Endothelial cell of umbilical vein (primary cell): ENCODE measurements at regions not wholly inside any gene's neighbourhood (a gene's known extent, or its start where the extent isn't known, plus 50 kb on each side); places are given as distances from the start of the nearest gene placed in this dataset.

Experiments used
- BruUV-seq: library from RNA; stranded (reverse); fragments of 400-500 nt; replicated peaks from 2 replicates; lab custom pipeline; 2021; lab: Mats Ljungman, UMichigan
- CTCF ChIA-PET: fragments of 300-600, 350-600 bp; sonication (Branson Sonifier 250); formaldehyde crosslinking; loops from one replicate; lab custom pipeline; 2021; ENCODE audit warnings: antibody characterized with exemption, inconsistent platforms; lab: Charles Lee
- POLR2A ChIA-PET: fragments of 300-600, 350-600 bp; sonication (Branson Sonifier 250); formaldehyde crosslinking; loops from one replicate; lab custom pipeline; 2021; ENCODE audit warnings: antibody characterized with exemption, inconsistent platforms; lab: Charles Lee
- DNase-seq: peaks from one replicate; pipeline ENCODE4 v3.0.0-alpha.2; 2011; ENCODE audit warnings: low read depth, low spot score
- FAIRE-seq: peaks from 2 replicates; lab custom pipeline; 2011; peaks lifted over from hg19 to GRCh38; lab: Jason Lieb, UNC
- H2AFZ ChIP-seq: 2 replicates; pipeline ENCODE4 v1.6.0; 2012; ENCODE audit warnings: low read depth, low read length, control low read depth, inconsistent platforms
- H3K27ac ChIP-seq: 2 replicates; pipeline ENCODE4 v1.5.1; 2011; ENCODE audit warnings: low read depth, mild to moderate bottlenecking, control low read depth, low read length, moderate library complexity; ENCODE audit not compliant: insufficient read depth
- H3K27me3 ChIP-seq, 2 experiments: 2 replicates each; pipeline versions ENCODE4 v1.6.0 to v1.6.1; 2011; ENCODE audit warnings: low read length in 2 of 2, mixed read lengths in 1 of 2; ENCODE audit not compliant: control insufficient read depth in 2 of 2, insufficient read depth in 2 of 2
- H3K36me3 ChIP-seq, 2 experiments: 2 replicates in 1 of 2; 3 replicates in 1 of 2; pipeline ENCODE4 v1.5.1; 2011; ENCODE audit warnings: low read length in 2 of 2, mild to moderate bottlenecking in 1 of 2, moderate library complexity in 1 of 2; ENCODE audit not compliant: control insufficient read depth in 2 of 2, insufficient read depth in 2 of 2; ENCODE audit errors: extremely low read depth in 1 of 2
- H3K4me1 ChIP-seq: 3 replicates; pipeline ENCODE4 v1.5.1; 2011; ENCODE audit warnings: mild to moderate bottlenecking, low read length; ENCODE audit not compliant: control insufficient read depth, insufficient read depth; ENCODE audit errors: extremely low read depth
- H3K4me2 ChIP-seq: 2 replicates; pipeline ENCODE4 v1.6.1; 2011; ENCODE audit warnings: low read length, control low read depth, mixed read lengths; ENCODE audit not compliant: insufficient read depth
- H3K4me3 ChIP-seq, 3 experiments: fragments of 200-600 bp in 1 of 3; sonication (generic), shearing (Covaris generic) in 1 of 3; replicated peaks in 1 of 3; 2 replicates each; pipeline ENCODE4 v1.5.1; 2011 to 2016; ENCODE audit warnings: control low read depth in 3 of 3, low read length in 3 of 3, mild to moderate bottlenecking in 2 of 3, inconsistent platforms in 1 of 3, low read depth in 1 of 3, moderate library complexity in 1 of 3; ENCODE audit not compliant: insufficient read depth in 1 of 3
- H3K79me2 ChIP-seq: 2 replicates; pipeline ENCODE4 v1.6.0; 2012; ENCODE audit warnings: low read length, inconsistent platforms; ENCODE audit not compliant: control insufficient read depth, insufficient read depth
- H3K9ac ChIP-seq: replicated peaks from 2 replicates; pipeline ENCODE3; 2011; ENCODE audit warnings: low read length, control low read depth; ENCODE audit not compliant: insufficient read depth; ENCODE audit errors: extremely low read depth
- H3K9me1 ChIP-seq: replicated peaks from 3 replicates; pipeline ENCODE4 v1.6.0; 2011; ENCODE audit warnings: mild to moderate bottlenecking, low read length; ENCODE audit not compliant: control insufficient read depth, insufficient read depth; ENCODE audit errors: extremely low read depth
- H3K9me3 ChIP-seq: replicated peaks from 2 replicates; pipeline ENCODE4 v1.5.1; 2012; ENCODE audit warnings: low read length, inconsistent platforms; ENCODE audit not compliant: control insufficient read depth, insufficient read depth
- H4K20me1 ChIP-seq: replicated peaks from 2 replicates; pipeline ENCODE3; 2011; ENCODE audit warnings: mild to moderate bottlenecking, low read length; ENCODE audit not compliant: control insufficient read depth, insufficient read depth; ENCODE audit errors: extremely low read depth
- CTCF ChIP-seq, 2 donors: IDR thresholded peaks; 1 replicate in 1 of 2; 2 replicates in 1 of 2; pipeline ENCODE4 v1.5.1; 2011; ENCODE audit warnings: low read length in 2 of 2, mild to moderate bottlenecking in 2 of 2, moderate library complexity in 2 of 2, control low read depth in 1 of 2, inconsistent platforms in 1 of 2, low read depth in 1 of 2; ENCODE audit not compliant: insufficient read depth in 1 of 2; ENCODE audit errors: extremely low read depth in 1 of 2
- EZH2 ChIP-seq: IDR thresholded peaks from 2 replicates; pipeline ENCODE4 v1.6.1; 2012; ENCODE audit warnings: borderline replicate concordance, low read depth, mild to moderate bottlenecking, moderate library complexity, low read length, inconsistent platforms; ENCODE audit not compliant: severe bottlenecking
- FOS ChIP-seq: IDR thresholded peaks from 2 replicates; pipeline ENCODE4 v1.6.1; 2011; ENCODE audit warnings: mild to moderate bottlenecking, low read length, moderate library complexity, borderline replicate concordance; ENCODE audit not compliant: insufficient read depth
- GATA2 ChIP-seq: IDR thresholded peaks from 2 replicates; pipeline ENCODE4 v1.7.0; 2011; ENCODE audit warnings: low read depth, mild to moderate bottlenecking, moderate library complexity, mixed read lengths, low read length; ENCODE audit not compliant: insufficient read length, insufficient read depth
- JUN ChIP-seq: IDR thresholded peaks from 2 replicates; pipeline ENCODE4 v1.6.1; 2011; ENCODE audit warnings: borderline replicate concordance, low read depth; ENCODE audit not compliant: insufficient read length, insufficient read depth
- MYC ChIP-seq: IDR thresholded peaks from one replicate; pipeline ENCODE4 v1.6.1; 2011; ENCODE audit warnings: mild to moderate bottlenecking, low read depth, low read length
- POLR2A ChIP-seq: IDR thresholded peaks from 2 replicates; pipeline ENCODE4 v1.6.1; 2012; ENCODE audit warnings: low read depth, mild to moderate bottlenecking, control low read depth, low read length
- POLR2AphosphoS5 ChIP-seq: IDR thresholded peaks from 2 replicates; pipeline ENCODE4 v1.6.1; 2012; ENCODE audit warnings: low read depth, mild to moderate bottlenecking, control low read depth, low read length, moderate library complexity; ENCODE audit not compliant: insufficient read depth
- dilution Hi-C: fragments of 300-500 bp; cut with MboI; formaldehyde crosslinking; loops from one replicate; pipeline ENCODE4 v1.15.0; 2019; ENCODE audit warnings: low sequenced_read_pairs; ENCODE audit not compliant: extremely low pct_ligation_motif_present
- intact Hi-C: fragments of 100-400 bp; cut with micrococcal nuclease; formaldehyde crosslinking; loops from one replicate; pipeline ENCODE4 v1.10.0; 2022
- TF ChIP-seq, protein P1 (sequence below): IDR thresholded peaks from 2 replicates; pipeline ENCODE4 v1.6.1; 2011; ENCODE audit not compliant: insufficient read depth, insufficient read length

DNA sequence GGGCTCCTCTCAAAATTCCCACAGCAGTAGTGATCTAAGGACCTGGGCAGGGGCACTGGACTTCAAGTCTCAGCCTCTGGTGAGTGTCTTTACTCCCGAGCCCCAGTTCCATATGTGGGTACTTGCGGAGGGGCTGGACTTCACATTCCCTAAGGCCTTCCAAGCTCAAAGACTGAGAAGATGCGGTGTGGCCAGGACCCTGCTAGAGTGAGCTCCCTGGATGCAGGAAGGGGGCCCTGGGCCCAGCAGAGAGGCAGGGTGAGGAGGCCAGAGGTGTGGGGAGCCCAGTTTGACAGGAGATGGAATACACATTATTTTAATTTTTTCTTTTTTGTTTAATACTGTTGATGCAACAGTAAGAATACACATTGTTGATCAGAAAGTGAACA, 83.7 kb downstream of the IGLL1 start:
- Histone ChIP-seq H3K4me2 (no peak overlapping the region), H3K27ac (no peak overlapping the region), H3K9me3 (no peaks in the 10 kb centered on the region), H3K4me1 (no peaks in the 10 kb centered on the region), H3K4me3 (no peak overlapping the region), H3K27me3 (no peaks in the 10 kb centered on the region), H3K36me3 (no peaks in the 10 kb centered on the region), H3K9me1 (no peaks in the 10 kb centered on the region), H3K79me2 (no peaks in the 10 kb centered on the region), H3K9ac (no peak overlapping the region), H4K20me1 (no peaks in the 10 kb centered on the region), H2AFZ (no peak overlapping the region)
- BruUV-seq, result no TSS peak
- no peak for FAIRE-seq
- DNase-seq, result no peak
- intact Hi-C loops (no loop called here), dilution Hi-C loops (no loop called here)
- ChIA-PET POLR2A (no interaction called here), CTCF (no interaction called here)
- no peak for TF ChIP-seq GATA2
- TF ChIP-seq POLR2AphosphoS5, result no peak
- no peak for TF ChIP-seq CTCF (IDR thresholded peaks at IDR 0.05; ENCODE audit: extremely low read depth in 1 of 2, insufficient read depth in 1 of 2, low read depth in 1 of 2, low read length in 2 of 2)
- no peak for TF ChIP-seq JUN
- no peak for TF ChIP-seq POLR2A

- CTCF ChIA-PET, result no interaction called here
- Histone ChIP-seq H3K9me3 (no peaks in the 10 kb centered on the region), H3K4me1 (no peaks in the 10 kb centered on the region), H2AFZ (no peak overlapping the region), H4K20me1 (no peaks in the 10 kb centered on the region), H3K27me3 (no peaks in the 10 kb centered on the region), H3K36me3 (no peaks in the 10 kb centered on the region), H3K9ac (no peak overlapping the region), H3K4me2 (no peak overlapping the region), H3K27ac (no peak overlapping the region), H3K79me2 (no peaks in the 10 kb centered on the region), H3K4me3 (no peak overlapping the region), H3K9me1 (no peaks in the 10 kb centered on the region)
- no peak for DNase-seq
- dilution Hi-C loops (no loop called here), intact Hi-C loops (no loop called here)
- POLR2A ChIA-PET, result no interaction called here
- BruUV-seq, result no TSS peak
- FAIRE-seq, result no peak
- TF ChIP-seq EZH2 (no peak), JUN (no peak), GATA2 (no peak), POLR2AphosphoS5 (no peak), MYC (no peak), CTCF (IDR thresholded peaks at IDR 0.05; ENCODE audit: extremely low read depth in 1 of 2, insufficient read depth in 1 of 2, low read depth in 1 of 2, low read length in 2 of 2) (no peak), POLR2A (no peak), FOS (no peak)
- TF ChIP-seq, protein P1, sequence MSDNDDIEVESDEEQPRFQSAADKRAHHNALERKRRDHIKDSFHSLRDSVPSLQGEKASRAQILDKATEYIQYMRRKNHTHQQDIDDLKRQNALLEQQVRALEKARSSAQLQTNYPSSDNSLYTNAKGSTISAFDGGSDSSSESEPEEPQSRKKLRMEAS, result no peak
Measured at GRCh38 chr22:23495614-23496444, 84.3 kb downstream of the IGLL1 start.
